ENCODE measurements at regions not wholly inside any gene's neighbourhood (a gene's known extent, or its start where the extent isn't known, plus 50 kb on each side); places are given as distances from the start of the nearest gene placed in this dataset.

DNA sequence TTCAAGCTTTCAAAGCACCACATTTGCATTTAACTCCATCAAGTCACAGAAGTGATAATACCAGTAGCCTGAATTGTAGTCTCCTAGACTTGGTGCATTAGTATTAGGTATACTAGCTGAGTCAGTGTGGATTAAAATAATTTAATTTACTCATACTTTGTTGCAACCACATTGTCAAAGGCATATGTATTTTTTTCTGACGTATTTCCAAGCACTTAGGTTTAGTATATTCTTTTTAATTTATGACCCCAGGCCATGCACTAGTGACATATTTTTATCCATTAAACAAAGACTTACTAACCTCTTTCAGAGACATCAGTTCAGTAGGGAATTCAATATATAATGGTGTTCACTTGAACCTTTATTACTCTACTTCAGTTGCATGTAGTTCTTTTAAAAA is 1894.5 kb downstream of the NCAM2 start:
- H3K4me3 ChIP-seq, result no peak overlapping the region
- H3K36me3 ChIP-seq, result no peaks in the 10 kb centered on the region
- 36 to 46% methylated on average over 1 of the region's 1 CpG for WGBS, 2 donors
- no peak overlapping the region for H3K27ac ChIP-seq
- no peaks in the 10 kb centered on the region for H3K4me1 ChIP-seq
- no peak for ATAC-seq
- no peaks in the 10 kb centered on the region for H3K27me3 ChIP-seq
- intact Hi-C loops (cut with DNase I), result no loop called here
- DNase-seq, result no peak
- no peak for FAIRE-seq
- H3K9me3 ChIP-seq, result no peaks in the 10 kb centered on the region
- TF ChIP-seq CTCF (IDR thresholded peaks at IDR 0.05), result no peak

- DNase-seq, result no peak
- intact Hi-C loops (cut with DNase I), result no loop called here
- TF ChIP-seq CTCF (IDR thresholded peaks at IDR 0.05), result no peak
- ATAC-seq, result no peak
- Histone ChIP-seq H3K4me3 (no peak overlapping the region), H3K27me3 (no peaks in the 10 kb centered on the region), H3K9me3 (no peaks in the 10 kb centered on the region), H3K27ac (no peak overlapping the region), H3K36me3 (no peaks in the 10 kb centered on the region), H3K4me1 (no peaks in the 10 kb centered on the region)
- no peak for FAIRE-seq
- WGBS, 2 donors, result 68 to 79% methylated on average over 5 of the region's 5 CpGs
These were observed 1899.9 kb downstream of the NCAM2 start for GRCh38 chr21:22898051-22898665.

GRCh38 chr21:22900490-22900889 is 1902.3 kb downstream of the NCAM2 start:
- H3K27ac ChIP-seq, result no peak overlapping the region
- 29 to 36% methylated on average over 2 of the region's 2 CpGs for WGBS, 2 donors
- DNase-seq (no peak), ATAC-seq (no peak), FAIRE-seq (no peak)
- H3K9me3 ChIP-seq, result no peaks in the 10 kb centered on the region
- H3K4me3 ChIP-seq, result no peak overlapping the region
- intact Hi-C loops (cut with DNase I), result no loop called here
- no peak for TF ChIP-seq CTCF (IDR thresholded peaks at IDR 0.05)
- H3K4me1 ChIP-seq, result no peaks in the 10 kb centered on the region
- H3K36me3 ChIP-seq, result no peaks in the 10 kb centered on the region
- no peaks in the 10 kb centered on the region for H3K27me3 ChIP-seq

DNA sequence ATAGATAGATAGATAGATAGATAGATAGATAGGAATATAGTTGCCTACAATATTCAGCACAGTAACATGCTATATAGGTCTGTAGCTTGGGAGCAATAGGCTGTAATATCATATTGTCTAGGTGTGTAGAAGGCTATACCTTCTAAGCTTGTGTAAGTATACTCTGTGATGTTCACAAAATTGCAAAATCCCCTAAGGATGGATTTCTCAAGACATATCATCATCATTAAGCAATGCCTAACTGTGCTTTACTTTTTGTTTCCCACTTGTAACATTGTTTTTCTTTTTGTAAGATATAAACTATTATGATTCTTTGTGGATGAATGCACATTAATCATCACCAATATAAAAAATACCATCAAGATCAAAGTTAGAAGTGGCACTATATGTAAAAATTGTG is 1905.6 kb downstream of the NCAM2 start:
- H3K27me3 ChIP-seq, result no peaks in the 10 kb centered on the region
- no peaks in the 10 kb centered on the region for H3K9me3 ChIP-seq
- no peak for FAIRE-seq
- ATAC-seq, result no peak
- DNase-seq, result no peak
- no peak overlapping the region for H3K4me3 ChIP-seq
- no peak for TF ChIP-seq CTCF (IDR thresholded peaks at IDR 0.05)
- H3K36me3 ChIP-seq, result no peaks in the 10 kb centered on the region
- intact Hi-C loops (cut with DNase I), result no loop called here
- no peaks in the 10 kb centered on the region for H3K4me1 ChIP-seq
- H3K27ac ChIP-seq, result no peak overlapping the region

GRCh38 chr21:22904385-22904784 is 1906.2 kb downstream of the NCAM2 start:
- Histone ChIP-seq H3K9me3 (no peaks in the 10 kb centered on the region), H3K36me3 (no peaks in the 10 kb centered on the region), H3K27me3 (no peaks in the 10 kb centered on the region), H3K27ac (no peak overlapping the region), H3K4me3 (no peak overlapping the region), H3K4me1 (no peaks in the 10 kb centered on the region)
- no peak for TF ChIP-seq CTCF (IDR thresholded peaks at IDR 0.05)
- WGBS, 2 donors, result 44 to 54% methylated on average over 4 of the region's 4 CpGs
- no peak for DNase-seq
- no peak for ATAC-seq
- no peak for FAIRE-seq
- intact Hi-C loops (cut with DNase I), result no loop called here
